Adrenal gland (tissue), 9 donors: ENCODE measurements at regions not wholly inside any gene's neighbourhood (a gene's known extent, or its start where the extent isn't known, plus 50 kb on each side); places are given as distances from the start of the nearest gene placed in this dataset.

Experiments used
- DNase-seq, 7 donors: peaks; one replicate each; pipeline ENCODE4 v3.0.0-alpha.2; 2019 to 2020
- H3K27ac ChIP-seq, 5 donors: fragments of 200-600 bp; sonication (generic) in 4 of 5; 1 replicate in 3 of 5; 2 replicates in 2 of 5; pipeline versions ENCODE4 v1.5.1 to v1.8.0; 2016 to 2020; ENCODE audit warnings: mild to moderate bottlenecking in 1 of 5
- H3K27me3 ChIP-seq: fragments of 200-600 bp; 2 replicates; pipeline ENCODE4 v1.8.0; 2021
- H3K36me3 ChIP-seq, 2 donors: fragments of 200-600 bp; replicated peaks in 1 of 2; 1 replicate in 1 of 2; 2 replicates in 1 of 2; pipeline versions ENCODE4 v1.5.1 to v1.8.0; 2018 to 2022
- H3K4me1 ChIP-seq, 2 donors: fragments of 200-600 bp; replicated peaks in 1 of 2; 1 replicate in 1 of 2; 2 replicates in 1 of 2; pipeline versions ENCODE4 v1.5.1 to v1.8.0; 2018 to 2021
- H3K4me3 ChIP-seq, 4 donors: fragments of 200-600 bp; sonication (generic) in 3 of 4; one replicate each; pipeline ENCODE4 v1.5.1; 2016 to 2018
- H3K9me3 ChIP-seq, 3 donors: fragments of 200-600 bp; sonication (generic) in 1 of 3; replicated peaks in 1 of 3; 1 replicate in 2 of 3; 2 replicates in 1 of 3; pipeline versions ENCODE4 v1.5.1 to v1.8.0; 2016 to 2021
- POLR2A ChIP-seq, 2 donors: fragments of 450-650 bp; IDR thresholded peaks; one replicate each; pipeline ENCODE4 v1.6.1; 2017; ENCODE audit warnings: antibody characterized with exemption in 2 of 2, mild to moderate bottlenecking in 2 of 2, moderate library complexity in 1 of 2
- WGBS, 4 donors: extraction: QIAGEN DNeasy Blood & Tissue Kit in 2 of 4; methylation state at CpG; one replicate each; pipeline versions ENCODE4 v1.1.5 to v1.1.7; 2013 to 2017; 5-methylcytosine and 5-hydroxymethylcytosine counted together
- intact Hi-C, 2 donors: fragments of 100-400 bp; cut with DNase I; formaldehyde crosslinking; loops; one replicate each; pipeline versions ENCODE4 v1.14.1 to v1.15.0; 2022 to 2023
- TF ChIP-seq, protein P1 (sequence below), 6 experiments: fragments of 450-650 bp in 4 of 6; fragments of 200-600 bp in 2 of 6; sonication (generic) in 1 of 6; IDR thresholded peaks; 1 replicate in 5 of 6; 2 replicates in 1 of 6; pipeline versions ENCODE4 v1.5.1 to v1.8.0; 2016 to 2021; ENCODE audit warnings: antibody characterized with exemption in 6 of 6, mild to moderate bottlenecking in 2 of 6, moderate library complexity in 1 of 6
- donor health status: healthy with polysubstance abuse.
- donor health status: Bipolar disorder and iron deficiency.
- donor health status: DM: yes; HTN: yes; CAD: no.
- donor health status: DM: no; HTN: no; CAD: no.
- donor health status: DM: no; HTN: no; CAD: no.

DNA sequence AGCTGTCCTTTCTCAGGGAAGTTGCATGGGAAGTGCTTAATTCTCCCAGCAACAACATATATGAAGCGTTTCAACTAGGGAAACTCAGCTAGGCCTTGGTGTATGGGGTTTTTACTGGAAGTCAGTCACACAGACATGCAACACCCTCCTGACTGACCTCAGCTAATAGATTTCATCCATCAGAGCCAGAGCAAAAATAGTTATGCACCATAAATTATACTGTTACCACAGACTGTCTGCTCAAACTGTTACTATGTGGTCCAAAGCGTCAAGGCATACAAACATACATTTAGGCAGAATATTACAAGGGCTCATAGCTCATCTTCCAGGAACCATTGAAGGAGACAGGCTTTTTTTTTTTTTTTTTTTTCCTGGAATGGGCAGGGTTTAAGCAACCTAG, 417.9 kb downstream of the ANKRD7 start:
- Histone ChIP-seq H3K9me3 (no peaks in the 10 kb centered on the region), H3K27ac (no peak overlapping the region), H3K4me3 (no peak overlapping the region), H3K27me3 (no peaks in the 10 kb centered on the region), H3K4me1 (no peaks in the 10 kb centered on the region), H3K36me3 (no peaks in the 10 kb centered on the region)
- TF ChIP-seq, protein P1, sequence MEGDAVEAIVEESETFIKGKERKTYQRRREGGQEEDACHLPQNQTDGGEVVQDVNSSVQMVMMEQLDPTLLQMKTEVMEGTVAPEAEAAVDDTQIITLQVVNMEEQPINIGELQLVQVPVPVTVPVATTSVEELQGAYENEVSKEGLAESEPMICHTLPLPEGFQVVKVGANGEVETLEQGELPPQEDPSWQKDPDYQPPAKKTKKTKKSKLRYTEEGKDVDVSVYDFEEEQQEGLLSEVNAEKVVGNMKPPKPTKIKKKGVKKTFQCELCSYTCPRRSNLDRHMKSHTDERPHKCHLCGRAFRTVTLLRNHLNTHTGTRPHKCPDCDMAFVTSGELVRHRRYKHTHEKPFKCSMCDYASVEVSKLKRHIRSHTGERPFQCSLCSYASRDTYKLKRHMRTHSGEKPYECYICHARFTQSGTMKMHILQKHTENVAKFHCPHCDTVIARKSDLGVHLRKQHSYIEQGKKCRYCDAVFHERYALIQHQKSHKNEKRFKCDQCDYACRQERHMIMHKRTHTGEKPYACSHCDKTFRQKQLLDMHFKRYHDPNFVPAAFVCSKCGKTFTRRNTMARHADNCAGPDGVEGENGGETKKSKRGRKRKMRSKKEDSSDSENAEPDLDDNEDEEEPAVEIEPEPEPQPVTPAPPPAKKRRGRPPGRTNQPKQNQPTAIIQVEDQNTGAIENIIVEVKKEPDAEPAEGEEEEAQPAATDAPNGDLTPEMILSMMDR (IDR thresholded peaks at IDR 0.05), result no peak
- no peak for TF ChIP-seq POLR2A (IDR thresholded peaks at IDR 0.05)
- DNase-seq, result no peak
- intact Hi-C loops, result no loop called here
- WGBS, 4 donors, result 37 to 80% (median 57%) methylated on average over 2 of the region's 2 CpGs

DNA sequence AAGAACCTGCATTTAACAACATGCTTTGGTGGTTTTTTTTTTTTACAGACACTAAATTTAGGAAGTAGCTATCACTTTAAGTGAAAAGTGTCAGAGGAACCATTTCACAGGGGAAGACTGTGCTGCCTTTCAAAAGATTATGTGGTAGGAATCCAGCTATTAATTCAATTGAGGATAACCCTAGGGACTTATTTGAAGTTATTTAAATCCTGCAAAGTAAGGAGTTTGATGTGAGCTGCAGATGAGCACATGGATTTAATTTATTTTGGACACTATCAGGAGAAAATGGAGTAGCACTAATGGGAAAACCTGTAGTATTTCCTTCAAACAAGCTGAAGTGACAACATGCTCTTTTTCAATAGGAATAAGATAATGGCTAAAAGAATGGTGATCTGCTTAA, 419.8 kb downstream of the ANKRD7 start:
- H3K9me3 ChIP-seq, result no peaks in the 10 kb centered on the region
- H3K36me3 ChIP-seq, result no peaks in the 10 kb centered on the region
- H3K4me3 ChIP-seq, result no peak overlapping the region
- no peaks in the 10 kb centered on the region for H3K4me1 ChIP-seq
- DNase-seq, result no peak
- no peaks in the 10 kb centered on the region for H3K27me3 ChIP-seq
- intact Hi-C loops, result no loop called here
- TF ChIP-seq, protein P1 (IDR thresholded peaks at IDR 0.05), result no peak
- TF ChIP-seq POLR2A (IDR thresholded peaks at IDR 0.05), result no peak
- H3K27ac ChIP-seq, result no peak overlapping the region

DNA sequence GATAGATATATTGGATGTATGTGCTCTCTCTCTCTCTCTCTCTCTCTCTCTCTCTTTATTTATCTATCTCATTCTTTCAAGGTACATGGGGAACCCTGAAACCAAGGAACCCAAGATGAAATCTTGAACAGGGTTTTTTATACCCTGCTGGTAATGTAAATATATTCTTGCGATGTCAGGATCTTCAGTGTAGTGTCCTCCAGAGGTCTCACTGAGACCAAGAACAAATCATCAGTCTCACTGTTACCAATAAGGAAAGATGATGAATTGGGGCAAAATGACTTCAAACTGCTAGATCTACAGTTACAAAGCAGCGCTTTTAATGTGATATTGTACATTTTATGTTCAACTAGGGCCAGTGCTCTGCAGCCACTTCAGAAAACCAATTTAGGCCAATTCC, 423.5 kb downstream of the ANKRD7 start:
- WGBS, 4 donors, result 83 to 94% (median 89%) methylated on average over 2 of the region's 2 CpGs
- no peak overlapping the region for H3K4me3 ChIP-seq
- DNase-seq, result no peak
- intact Hi-C loops, result no loop called here
- no peak overlapping the region for H3K27ac ChIP-seq
- H3K9me3 ChIP-seq, result no peaks in the 10 kb centered on the region
- H3K27me3 ChIP-seq, result no peaks in the 10 kb centered on the region
- H3K4me1 ChIP-seq, result no peaks in the 10 kb centered on the region
- no peak for TF ChIP-seq POLR2A (IDR thresholded peaks at IDR 0.05)
- TF ChIP-seq, protein P1 (IDR thresholded peaks at IDR 0.05), result no peak
- H3K36me3 ChIP-seq, result no peaks in the 10 kb centered on the region

DNA sequence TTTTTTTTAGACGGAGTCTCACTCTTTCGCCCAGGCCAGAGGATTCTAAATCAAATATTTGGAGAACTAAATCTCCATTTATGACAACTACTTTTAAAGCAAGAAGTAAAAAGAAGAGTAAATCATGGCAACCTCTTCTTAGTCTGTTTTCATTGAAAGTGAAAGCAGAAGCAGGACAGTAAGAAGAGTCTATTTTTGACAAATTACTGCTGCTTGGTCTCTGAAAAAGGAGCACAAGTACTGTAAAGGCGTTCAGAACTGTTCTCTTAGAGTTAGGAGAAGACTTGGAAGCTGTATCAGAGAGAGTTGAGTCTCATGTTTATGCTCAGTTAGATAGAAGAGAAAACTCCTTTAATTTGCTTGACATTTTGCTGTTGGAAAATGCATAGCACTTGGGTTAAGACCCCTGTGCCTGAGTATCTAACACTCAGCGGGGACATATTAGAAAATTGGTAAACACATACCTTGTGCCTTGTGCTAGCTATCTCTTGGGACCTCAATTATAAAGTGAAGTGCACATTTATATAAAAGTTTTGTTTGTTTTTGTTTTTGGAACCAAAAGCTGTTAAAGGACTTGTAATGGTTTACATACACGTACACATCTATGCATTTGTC, 433.0 kb downstream of the ANKRD7 start:
- TF ChIP-seq, protein P1 (IDR thresholded peaks at IDR 0.05), result no peak
- no peak for TF ChIP-seq POLR2A (IDR thresholded peaks at IDR 0.05)
- no peaks in the 10 kb centered on the region for H3K36me3 ChIP-seq
- H3K9me3 ChIP-seq, result no peaks in the 10 kb centered on the region
- no peak for DNase-seq
- H3K27me3 ChIP-seq, result no peaks in the 10 kb centered on the region
- WGBS, 4 donors, result 65 to 70% (median 69%) methylated on average over 5 of the region's 5 CpGs
- H3K27ac ChIP-seq, result no peak overlapping the region
- intact Hi-C loops, result no loop called here
- no peak overlapping the region for H3K4me3 ChIP-seq
- H3K4me1 ChIP-seq, result no peaks in the 10 kb centered on the region
